GM12873 (cell line): ENCODE measurements at regions not wholly inside any gene's neighbourhood (a gene's known extent, or its start where the extent isn't known, plus 50 kb on each side); places are given as distances from the start of the nearest gene placed in this dataset.

Experiments used
- CTCF ChIP-seq: IDR thresholded peaks from 2 replicates; pipeline ENCODE4 v1.5.1; 2012; ENCODE audit warnings: low read depth, mild to moderate bottlenecking, moderate library complexity, low read length, control low read depth; ENCODE audit not compliant: insufficient read depth; ENCODE audit errors: missing control alignments

DNA sequence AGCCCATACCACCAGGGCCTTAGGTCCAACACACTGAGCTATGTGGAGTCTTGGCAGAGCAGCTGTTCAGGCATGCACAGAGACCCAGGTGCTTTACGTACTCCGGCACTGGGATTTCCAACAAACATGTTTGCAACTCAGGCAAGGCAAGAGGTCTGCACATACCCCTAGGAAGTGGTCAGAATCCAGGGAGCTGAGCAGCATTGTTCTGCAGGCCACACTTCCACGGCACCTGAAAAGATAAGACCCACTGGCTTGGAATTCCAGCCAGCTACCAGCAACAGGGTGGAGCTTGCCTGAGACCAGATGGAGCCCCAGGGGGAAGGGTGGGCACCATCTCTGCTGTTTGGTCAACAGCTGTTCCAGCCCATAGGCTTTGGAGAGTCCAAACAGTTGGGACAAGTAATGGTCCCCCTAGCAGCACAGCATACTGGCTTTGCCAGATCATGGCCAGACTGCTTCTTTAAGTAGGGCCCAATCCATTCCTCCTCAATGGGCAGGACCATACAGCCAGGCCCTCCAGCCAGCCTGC lies 51.7 kb upstream of the LRRC8B start:
- TF ChIP-seq CTCF: no peak
